MM.1S (cell line): ENCODE measurements at regions not wholly inside any gene's neighbourhood (a gene's known extent, or its start where the extent isn't known, plus 50 kb on each side); places are given as distances from the start of the nearest gene placed in this dataset.

ENCODE experiments used
- DNase-seq: peaks from one replicate; pipeline ENCODE4 v3.0.0-alpha.2; 2015
- H2AFZ ChIP-seq: fragments of 300-600 bp; sonication (generic); 2 replicates; pipeline ENCODE4 v1.6.0; 2016; ENCODE audit warnings: antibody characterized with exemption, low read length
- H3F3A ChIP-seq: fragments of 300-600 bp; sonication (generic); 2 replicates; pipeline ENCODE4 v1.6.1; 2016; ENCODE audit warnings: mild to moderate bottlenecking, antibody characterized with exemption, low read length, moderate library complexity, mixed read lengths; ENCODE audit not compliant: insufficient read depth
- H3K27ac ChIP-seq: fragments of 300-600 bp; sonication (generic); 2 replicates; pipeline ENCODE4 v1.5.1; 2016; ENCODE audit warnings: mild to moderate bottlenecking, low read length
- H3K27me3 ChIP-seq: fragments of 300-600 bp; sonication (generic); replicated peaks from 2 replicates; pipeline ENCODE4 v1.6.0; 2016; ENCODE audit warnings: low read length; ENCODE audit not compliant: insufficient read depth
- H3K36me3 ChIP-seq: fragments of 300-600 bp; sonication (generic); replicated peaks from 2 replicates; pipeline ENCODE4 v1.6.1; 2016; ENCODE audit warnings: mild to moderate bottlenecking, low read length, mixed read lengths; ENCODE audit not compliant: insufficient read depth
- H3K4me1 ChIP-seq: fragments of 300-600 bp; sonication (generic); 2 replicates; pipeline ENCODE4 v1.6.1; 2016; ENCODE audit warnings: low read length, mixed read lengths
- H3K4me2 ChIP-seq: fragments of 300-600 bp; sonication (generic); 2 replicates; pipeline ENCODE4 v1.6.0; 2016; ENCODE audit warnings: low read depth, low read length
- H3K4me3 ChIP-seq: fragments of 300-600 bp; sonication (generic); 2 replicates; pipeline ENCODE4 v1.5.1; 2016; ENCODE audit warnings: low read length, mixed read lengths
- H3K79me2 ChIP-seq: fragments of 300-600 bp; sonication (generic); 2 replicates; pipeline ENCODE4 v1.6.1; 2016; ENCODE audit warnings: mixed run types, low read length, mixed read lengths
- H3K9ac ChIP-seq: fragments of 300-600 bp; sonication (generic); 2 replicates; pipeline ENCODE4 v1.6.1; 2016; ENCODE audit warnings: low read length, mixed read lengths
- H3K9me2 ChIP-seq: fragments of 300-600 bp; sonication (generic); replicated peaks from 2 replicates; pipeline ENCODE4 v1.6.1; 2016; ENCODE audit warnings: mild to moderate bottlenecking, low read length, mixed read lengths; ENCODE audit not compliant: insufficient read depth
- H3K9me3 ChIP-seq: fragments of 300-600 bp; sonication (generic); replicated peaks from 2 replicates; pipeline ENCODE4 v1.6.1; 2016; ENCODE audit warnings: mild to moderate bottlenecking, low read length, mixed read lengths; ENCODE audit not compliant: insufficient read depth
- H4K20me1 ChIP-seq: fragments of 300-600 bp; sonication (generic); 2 replicates; pipeline ENCODE4 v1.6.1; 2016; ENCODE audit warnings: mild to moderate bottlenecking, low read length, moderate library complexity, mixed read lengths; ENCODE audit not compliant: insufficient read depth
- EZH2 ChIP-seq: fragments of 300-600 bp; sonication (generic); optimal IDR thresholded peaks from 2 replicates; pipeline ENCODE3; 2017; ENCODE audit warnings: low read depth, mild to moderate bottlenecking, antibody characterized with exemption, low read length, mixed read lengths
- EZH2phosphoT487 ChIP-seq: fragments of 300-600 bp; sonication (generic); IDR thresholded peaks from 2 replicates; pipeline ENCODE4 v1.6.1; 2018; ENCODE audit warnings: antibody characterized with exemption, low read length
- TF ChIP-seq, protein P1 (sequence below): fragments of 300-600 bp; sonication (generic); IDR thresholded peaks from 2 replicates; pipeline ENCODE4 v1.5.1; 2016; ENCODE audit warnings: antibody characterized with exemption, low read length, mixed read lengths

DNA sequence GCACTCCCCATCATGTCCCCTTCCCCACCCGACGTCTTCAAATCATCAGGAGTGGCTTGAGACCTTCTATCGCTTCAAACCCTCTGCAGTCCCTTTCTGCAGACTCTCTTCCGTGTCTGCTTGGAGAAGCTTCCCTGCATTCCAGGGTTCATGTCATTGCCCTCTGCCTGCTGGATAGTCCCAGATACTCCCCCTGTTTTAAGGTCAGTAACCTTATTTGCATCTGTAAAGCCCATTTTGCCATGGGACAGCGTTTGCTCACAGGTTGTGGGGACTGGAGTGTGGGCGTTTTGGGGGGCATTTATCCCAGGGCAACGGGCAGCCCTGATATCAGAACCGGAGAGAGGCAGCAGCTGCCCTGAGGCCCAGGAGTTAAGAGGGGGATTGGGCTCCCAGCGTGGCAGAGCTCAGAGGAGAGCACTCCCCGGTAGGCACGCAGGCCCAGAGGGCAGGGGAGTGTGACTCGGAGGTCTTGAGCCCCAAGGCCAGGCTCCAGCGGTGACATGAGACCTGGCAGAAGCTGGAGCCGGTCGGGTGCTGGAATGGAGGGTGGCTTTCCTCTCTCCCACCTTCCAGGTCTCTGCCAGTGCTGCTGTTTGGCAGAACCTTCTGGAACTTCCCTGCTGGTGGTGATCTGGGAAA lies 73.8 kb downstream of the RTP5 start:
- Histone ChIP-seq H3K4me2 (no peak overlapping the region), H3K27me3 (no peaks in the 10 kb centered on the region), H3K9me2 (no peaks in the 10 kb centered on the region), H3K4me1 (no peaks in the 10 kb centered on the region), H3K27ac (no peak overlapping the region), H2AFZ (no peak overlapping the region), H3K9ac (no peak overlapping the region), H3K79me2 (no peaks in the 10 kb centered on the region), H3K9me3 (no peaks in the 10 kb centered on the region), H3F3A (no peaks in the 10 kb centered on the region), H4K20me1 (no peaks in the 10 kb centered on the region), H3K4me3 (no peak overlapping the region), H3K36me3 (no peaks in the 10 kb centered on the region)
- TF ChIP-seq, protein P1, sequence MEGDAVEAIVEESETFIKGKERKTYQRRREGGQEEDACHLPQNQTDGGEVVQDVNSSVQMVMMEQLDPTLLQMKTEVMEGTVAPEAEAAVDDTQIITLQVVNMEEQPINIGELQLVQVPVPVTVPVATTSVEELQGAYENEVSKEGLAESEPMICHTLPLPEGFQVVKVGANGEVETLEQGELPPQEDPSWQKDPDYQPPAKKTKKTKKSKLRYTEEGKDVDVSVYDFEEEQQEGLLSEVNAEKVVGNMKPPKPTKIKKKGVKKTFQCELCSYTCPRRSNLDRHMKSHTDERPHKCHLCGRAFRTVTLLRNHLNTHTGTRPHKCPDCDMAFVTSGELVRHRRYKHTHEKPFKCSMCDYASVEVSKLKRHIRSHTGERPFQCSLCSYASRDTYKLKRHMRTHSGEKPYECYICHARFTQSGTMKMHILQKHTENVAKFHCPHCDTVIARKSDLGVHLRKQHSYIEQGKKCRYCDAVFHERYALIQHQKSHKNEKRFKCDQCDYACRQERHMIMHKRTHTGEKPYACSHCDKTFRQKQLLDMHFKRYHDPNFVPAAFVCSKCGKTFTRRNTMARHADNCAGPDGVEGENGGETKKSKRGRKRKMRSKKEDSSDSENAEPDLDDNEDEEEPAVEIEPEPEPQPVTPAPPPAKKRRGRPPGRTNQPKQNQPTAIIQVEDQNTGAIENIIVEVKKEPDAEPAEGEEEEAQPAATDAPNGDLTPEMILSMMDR: no peak
- TF ChIP-seq EZH2 (no peak), EZH2phosphoT487 (no peak)
- no peak for DNase-seq

DNA sequence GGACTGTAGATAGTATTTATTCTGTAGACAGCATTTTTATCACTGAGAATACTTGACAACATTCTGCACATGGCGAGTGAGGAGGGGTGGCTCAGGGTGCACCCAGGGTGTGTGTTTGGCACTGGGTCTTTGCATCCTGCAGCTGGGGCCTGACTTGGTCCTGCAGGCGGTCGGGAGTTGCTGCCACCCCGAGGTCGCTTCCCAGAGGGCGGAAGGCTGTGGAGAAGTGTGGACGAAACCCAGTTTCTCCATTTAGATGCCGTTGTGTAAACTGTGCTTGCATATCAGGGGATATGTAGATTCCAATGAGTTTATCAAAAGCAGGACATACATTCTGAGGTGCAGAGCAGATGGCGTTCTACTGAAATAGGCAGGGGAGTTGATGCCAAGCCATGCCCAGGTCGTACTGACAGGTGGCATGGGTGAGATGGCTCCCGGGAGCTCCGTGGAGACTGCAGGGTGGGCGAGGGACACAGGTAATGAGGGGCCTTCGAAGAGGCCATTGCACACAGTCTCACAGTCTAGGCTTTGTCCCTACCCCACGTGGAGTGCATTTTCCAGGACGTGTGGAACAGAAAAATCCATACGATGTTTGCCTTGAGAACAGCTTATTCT lies 74.5 kb downstream of the RTP5 start:
- DNase-seq: no peak
- H3K27ac ChIP-seq: no peak overlapping the region
- no peaks in the 10 kb centered on the region for H3K27me3 ChIP-seq
- H3K4me1 ChIP-seq: no peaks in the 10 kb centered on the region
- H3K9me3 ChIP-seq: no peaks in the 10 kb centered on the region
- H3F3A ChIP-seq: no peaks in the 10 kb centered on the region
- TF ChIP-seq, protein P1: no peak
- TF ChIP-seq EZH2 (no peak), EZH2phosphoT487 (no peak)
- H3K9ac ChIP-seq: no peak overlapping the region
- no peaks in the 10 kb centered on the region for H3K36me3 ChIP-seq
- H3K4me2 ChIP-seq: no peak overlapping the region
- H4K20me1 ChIP-seq: no peaks in the 10 kb centered on the region
- no peak overlapping the region for H2AFZ ChIP-seq
- H3K4me3 ChIP-seq: no peak overlapping the region
- H3K9me2 ChIP-seq: no peaks in the 10 kb centered on the region
- no peaks in the 10 kb centered on the region for H3K79me2 ChIP-seq

DNA sequence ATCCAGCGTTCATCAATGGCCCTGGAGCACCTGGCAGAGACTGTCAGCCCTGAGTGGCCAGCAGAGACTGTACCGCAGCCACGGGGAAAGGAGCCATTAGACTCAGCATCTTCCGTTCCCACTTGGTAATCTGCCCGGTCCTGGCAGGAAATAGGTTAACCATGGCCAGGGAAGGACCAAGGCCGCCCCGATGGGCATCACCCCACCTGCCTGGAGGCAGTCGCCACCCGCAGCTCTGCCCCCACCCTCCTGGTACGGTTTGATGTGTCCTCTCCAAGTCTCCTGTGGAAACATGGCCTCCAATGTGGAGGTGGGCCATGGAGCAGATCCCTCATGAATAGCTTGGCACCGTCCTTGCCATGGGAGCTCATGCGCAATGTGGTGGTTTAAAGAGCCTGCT lies 75.3 kb downstream of the RTP5 start:
- no peaks in the 10 kb centered on the region for H3K36me3 ChIP-seq
- H2AFZ ChIP-seq: no peak overlapping the region
- no peak overlapping the region for H3K4me3 ChIP-seq
- no peaks in the 10 kb centered on the region for H3K79me2 ChIP-seq
- TF ChIP-seq EZH2 (no peak), EZH2phosphoT487 (no peak)
- TF ChIP-seq, protein P1: no peak
- no peak for DNase-seq
- no peak overlapping the region for H3K9ac ChIP-seq
- H3K9me3 ChIP-seq: no peaks in the 10 kb centered on the region
- H3K9me2 ChIP-seq: no peaks in the 10 kb centered on the region
- no peak overlapping the region for H3K27ac ChIP-seq
- H3K4me1 ChIP-seq: no peaks in the 10 kb centered on the region
- H4K20me1 ChIP-seq: no peaks in the 10 kb centered on the region
- H3F3A ChIP-seq: no peaks in the 10 kb centered on the region
- H3K4me2 ChIP-seq: no peak overlapping the region
- H3K27me3 ChIP-seq: no peaks in the 10 kb centered on the region
